ENCODE measurements at regions not wholly inside any gene's neighbourhood (a gene's known extent, or its start where the extent isn't known, plus 50 kb on each side); places are given as distances from the start of the nearest gene placed in this dataset.
"Not testable (repeated sequence)": the region's sequence is repeated elsewhere in the genome, so short reads cannot be mapped to it uniquely, and the experiment has no call there.

DNA sequence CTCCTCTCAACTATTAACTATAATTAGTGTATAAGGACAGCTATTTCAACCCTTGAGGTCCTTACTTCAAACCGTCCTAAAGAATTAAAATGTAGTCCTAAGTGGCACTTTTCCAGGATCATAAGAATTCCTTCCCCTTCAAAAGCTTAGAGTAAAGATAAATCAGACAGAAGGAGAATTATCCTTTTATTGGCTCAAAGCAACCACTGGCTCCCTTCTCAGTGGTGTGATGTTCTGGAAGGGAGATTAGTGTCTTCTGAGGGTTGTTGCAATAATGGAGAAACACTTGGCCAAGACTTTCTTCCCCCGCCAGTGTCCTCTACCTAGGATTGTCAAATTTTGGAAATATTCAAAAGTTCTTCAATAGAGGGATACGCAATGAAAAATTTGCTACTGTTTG is 89.1 kb upstream of the PLEKHG1 start:
- no peak overlapping the region for H3K27ac Mint-ChIP-seq
- peaks cover 0 to 4% of the 10 kb centered on the region in 2 donors for H3K9me3 Mint-ChIP-seq
- ATAC-seq (replicated peaks) (no peak), DNase-seq (no peak)
- H3K27me3 Mint-ChIP-seq: peaks cover 3 to 7% of the 10 kb centered on the region in 2 donors
- no peaks in the 10 kb centered on the region for H3K36me3 Mint-ChIP-seq
- H3K4me1 Mint-ChIP-seq: no peaks in the 10 kb centered on the region
- no peak overlapping the region for H3K4me3 Mint-ChIP-seq

DNA sequence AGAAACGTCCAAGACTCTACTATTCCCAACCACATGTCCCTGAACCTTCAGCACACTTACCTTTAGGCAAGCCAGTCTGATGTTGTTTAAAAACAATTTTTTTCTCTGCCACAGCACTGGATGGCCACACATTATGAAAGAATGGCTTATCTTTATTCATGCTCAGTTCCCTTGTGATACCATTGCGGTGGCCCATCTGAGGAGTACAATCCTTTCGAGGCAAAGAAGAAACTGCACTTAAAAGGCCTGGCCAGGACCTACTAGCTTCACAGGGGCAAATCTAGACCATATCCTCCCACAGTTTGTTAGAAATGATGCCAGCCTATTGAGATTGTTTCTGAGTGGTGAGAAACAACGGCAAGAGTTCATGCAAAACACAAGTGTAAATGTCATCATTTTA is 88.4 kb upstream of the PLEKHG1 start:
- no peaks in the 10 kb centered on the region for H3K4me1 Mint-ChIP-seq
- peaks cover 0 to 4% of the 10 kb centered on the region in 2 donors for H3K9me3 Mint-ChIP-seq
- peak in 1 of 2 donors; percentile 60 for ATAC-seq (replicated peaks)
- peaks cover 0 to 7% of the 10 kb centered on the region in 2 donors for H3K27me3 Mint-ChIP-seq
- no peak overlapping the region for H3K4me3 Mint-ChIP-seq
- H3K27ac Mint-ChIP-seq: no peak overlapping the region
- DNase-seq: no peak
- H3K36me3 Mint-ChIP-seq: no peaks in the 10 kb centered on the region

DNA sequence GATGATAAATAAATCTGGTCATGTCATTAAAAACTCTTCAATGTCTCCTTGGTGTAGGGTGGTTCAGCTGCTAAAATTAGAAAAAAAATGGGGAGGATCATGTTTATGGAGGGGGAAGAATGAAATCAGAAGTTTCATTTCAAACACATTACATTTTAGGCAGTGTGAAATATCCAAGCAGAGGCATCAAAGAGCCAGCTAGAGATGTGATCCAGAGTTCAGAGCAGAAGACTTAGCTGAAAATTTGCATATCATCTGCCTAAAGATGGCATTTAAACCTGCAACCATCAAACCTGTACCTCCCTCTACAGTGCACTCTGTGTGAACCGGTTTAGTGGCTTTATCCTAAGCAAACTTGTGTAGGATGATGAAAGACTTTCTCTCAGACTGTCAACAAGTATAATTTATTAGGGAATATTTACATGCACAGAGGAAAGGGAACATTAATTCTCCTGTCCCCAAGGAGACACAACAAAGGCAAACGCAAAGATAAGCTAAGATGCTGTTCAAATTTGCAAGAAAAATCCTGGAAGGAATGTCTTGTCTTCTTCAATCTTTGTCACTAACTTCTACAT is 84.8 kb upstream of the PLEKHG1 start:
- peaks cover 0 to 2% of the 10 kb centered on the region in 2 donors for H3K4me1 Mint-ChIP-seq
- ATAC-seq (replicated peaks) (no peak), DNase-seq (no peak)
- peaks cover 0 to 2% of the 10 kb centered on the region in 2 donors for H3K9me3 Mint-ChIP-seq
- H3K36me3 Mint-ChIP-seq: no peaks in the 10 kb centered on the region
- H3K4me3 Mint-ChIP-seq: no peak overlapping the region
- peaks cover 5 to 7% of the 10 kb centered on the region in 2 donors for H3K27me3 Mint-ChIP-seq
- no peak overlapping the region for H3K27ac Mint-ChIP-seq

DNA sequence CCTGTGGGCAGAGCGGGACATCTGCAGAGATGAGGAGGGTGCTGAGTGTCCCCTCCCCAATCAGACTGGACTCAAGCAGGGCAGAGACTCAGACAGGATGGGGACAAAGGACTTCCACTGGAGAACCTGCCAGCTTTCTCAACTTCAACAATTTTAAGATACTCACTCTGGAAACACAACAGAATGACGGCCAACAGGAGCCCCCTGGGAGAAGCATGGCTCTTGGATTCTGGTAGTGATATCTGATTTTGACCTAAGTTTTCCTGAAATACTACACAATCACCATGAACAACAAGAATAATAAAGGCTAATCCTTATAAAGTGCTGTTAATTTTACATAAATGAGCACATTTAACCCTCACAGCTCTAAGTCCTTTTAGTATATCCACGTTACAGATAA is 83.5 kb upstream of the PLEKHG1 start:
- H3K27ac Mint-ChIP-seq: no peak overlapping the region
- DNase-seq (no peak), ATAC-seq (replicated peaks) (no peak)
- peaks cover 0 to 4% of the 10 kb centered on the region in 2 donors for H3K4me1 Mint-ChIP-seq
- H3K9me3 Mint-ChIP-seq: peaks cover 0 to 2% of the 10 kb centered on the region in 2 donors
- peaks cover 6 to 7% of the 10 kb centered on the region in 2 donors for H3K27me3 Mint-ChIP-seq
- H3K36me3 Mint-ChIP-seq: no peaks in the 10 kb centered on the region
- no peak overlapping the region for H3K4me3 Mint-ChIP-seq

DNA sequence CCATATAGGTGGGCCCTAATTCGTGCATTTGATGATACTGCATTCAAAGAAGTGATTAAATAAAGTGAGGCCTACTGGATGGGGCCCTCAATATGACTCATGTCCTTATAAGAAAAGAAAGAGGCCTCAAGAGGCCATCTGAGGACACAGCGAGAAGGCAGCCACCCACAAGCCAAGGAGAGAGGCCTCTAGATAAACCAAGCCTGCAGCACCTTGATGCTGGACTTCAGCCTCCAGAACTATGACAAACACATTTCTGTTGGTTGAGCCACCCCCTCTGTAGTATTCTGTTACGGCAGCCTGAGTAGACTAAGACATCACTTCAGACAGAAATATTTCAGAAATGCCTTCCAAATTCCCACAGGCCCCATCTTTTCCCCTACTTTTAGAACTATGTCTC is 82.5 kb upstream of the PLEKHG1 start:
- Mint-ChIP-seq H3K36me3 (no peaks in the 10 kb centered on the region), H3K27me3 (peaks cover 3 to 6% of the 10 kb centered on the region in 2 donors), H3K9me3 (peaks cover 0 to 2% of the 10 kb centered on the region in 2 donors), H3K4me3 (no peak overlapping the region), H3K4me1 (peaks cover 0 to 4% of the 10 kb centered on the region in 2 donors), H3K27ac (no peak overlapping the region)
- no peak for DNase-seq
- no peak for ATAC-seq (replicated peaks)

DNA sequence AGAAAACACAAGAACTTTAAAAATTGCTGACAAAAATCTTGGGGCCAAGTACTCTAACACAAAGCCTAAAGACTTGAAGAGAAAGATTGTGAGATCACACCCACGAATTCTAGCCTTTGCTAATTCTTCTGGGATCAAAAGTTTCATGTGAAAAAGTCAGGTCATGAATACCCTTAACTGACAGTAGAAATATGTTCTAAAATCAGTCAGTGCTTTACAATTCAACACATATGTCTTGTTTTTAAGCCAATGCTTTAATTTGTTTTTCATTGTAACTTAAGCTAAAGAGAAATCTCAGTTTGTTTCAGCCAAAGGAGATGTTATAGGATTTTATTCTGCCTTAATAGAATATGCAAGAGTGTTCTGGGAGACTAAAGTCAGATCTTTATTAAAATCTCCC is 78.2 kb upstream of the PLEKHG1 start:
- H3K36me3 Mint-ChIP-seq: no peaks in the 10 kb centered on the region
- peaks cover 0 to 4% of the 10 kb centered on the region in 2 donors for H3K4me1 Mint-ChIP-seq
- H3K4me3 Mint-ChIP-seq: no peak overlapping the region
- ATAC-seq (replicated peaks) (no peak), DNase-seq (no peak)
- H3K27me3 Mint-ChIP-seq: peaks cover 12 to 21% of the 10 kb centered on the region in 2 donors
- no peaks in the 10 kb centered on the region for H3K9me3 Mint-ChIP-seq
- H3K27ac Mint-ChIP-seq: no peak overlapping the region

DNA sequence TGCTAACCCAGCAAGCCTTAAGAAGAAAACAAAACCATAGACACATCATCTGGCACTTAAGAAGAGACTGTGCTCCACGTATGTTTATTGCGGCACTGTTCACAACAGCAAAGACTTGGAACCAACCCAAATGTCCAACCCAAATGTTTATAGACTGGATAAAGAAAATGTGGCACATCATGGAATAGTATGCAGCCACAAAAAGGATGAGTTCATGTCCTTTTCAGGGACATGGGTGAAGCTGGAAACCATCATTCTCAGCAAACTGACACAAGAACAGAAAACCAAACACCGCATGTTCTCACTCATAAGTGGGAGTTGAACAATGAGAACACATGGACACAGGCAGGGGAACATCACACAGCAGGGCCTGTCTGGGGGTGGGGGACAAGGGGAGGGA is 76.5 kb upstream of the PLEKHG1 start:
- not testable (repeated sequence) for H3K4me3 Mint-ChIP-seq, H3K9me3 Mint-ChIP-seq

DNA sequence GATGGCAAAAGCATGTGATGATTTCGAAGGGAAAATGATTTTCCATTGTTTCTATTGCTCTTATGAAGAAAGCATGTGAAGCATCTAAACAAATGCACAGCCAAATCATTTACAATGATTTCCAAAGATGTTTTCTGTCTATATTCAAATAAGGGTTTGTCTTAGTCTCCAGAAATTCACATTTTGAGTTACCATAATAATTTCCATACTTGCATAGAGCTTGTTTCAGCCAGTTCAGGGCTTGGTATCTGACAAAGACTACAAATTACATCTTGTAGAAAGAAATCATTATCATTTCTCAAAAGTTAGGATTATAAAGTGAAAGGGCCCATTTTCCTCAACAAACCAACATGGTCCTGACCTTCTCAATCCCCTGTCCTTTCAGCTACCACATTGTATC is 74.4 kb upstream of the PLEKHG1 start:
- Mint-ChIP-seq H3K27me3 (peaks cover 12 to 15% of the 10 kb centered on the region in 2 donors), H3K36me3 (no peaks in the 10 kb centered on the region), H3K4me3 (no peak overlapping the region), H3K27ac (no peak overlapping the region), H3K4me1 (peaks cover 10 to 15% of the 10 kb centered on the region in 2 donors), H3K9me3 (no peaks in the 10 kb centered on the region)
- ATAC-seq (replicated peaks) (no peak), DNase-seq (no peak)

More for the DNA sequence above, 76.5 kb upstream of the PLEKHG1 start:
- H3K27ac Mint-ChIP-seq; ATAC-seq (replicated peaks); DNase-seq; H3K36me3 Mint-ChIP-seq; H3K4me1 Mint-ChIP-seq: not testable (repeated sequence)
- H3K27me3 Mint-ChIP-seq: peaks cover 12 to 21% of the 10 kb centered on the region in 2 donors

DNA sequence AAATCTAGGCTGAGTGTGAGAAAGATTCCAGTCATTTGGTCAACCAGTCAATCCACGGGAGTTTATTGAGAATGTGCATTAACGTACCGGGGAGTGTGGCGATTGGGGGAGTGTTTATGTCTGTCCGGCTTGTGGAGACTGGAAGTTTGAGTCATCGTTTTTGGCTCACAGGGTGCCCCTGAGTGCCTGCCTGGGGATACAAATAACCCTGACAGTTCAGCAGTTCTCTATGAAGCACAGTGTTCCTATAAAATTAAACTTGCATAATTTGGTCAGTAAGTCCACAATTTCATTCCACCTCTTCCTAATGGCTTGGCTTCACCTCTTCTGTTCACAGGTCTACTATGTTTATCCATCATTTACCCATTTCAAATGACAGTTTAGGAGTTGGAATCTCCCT is 72.6 kb upstream of the PLEKHG1 start:
- H3K4me3 Mint-ChIP-seq: no peak overlapping the region
- H3K4me1 Mint-ChIP-seq: peaks cover 9 to 15% of the 10 kb centered on the region in 2 donors
- H3K9me3 Mint-ChIP-seq: no peaks in the 10 kb centered on the region
- no peak for DNase-seq
- no peak for ATAC-seq (replicated peaks)
- peaks cover 12 to 15% of the 10 kb centered on the region in 2 donors for H3K27me3 Mint-ChIP-seq
- no peak overlapping the region for H3K27ac Mint-ChIP-seq
- H3K36me3 Mint-ChIP-seq: no peaks in the 10 kb centered on the region

DNA sequence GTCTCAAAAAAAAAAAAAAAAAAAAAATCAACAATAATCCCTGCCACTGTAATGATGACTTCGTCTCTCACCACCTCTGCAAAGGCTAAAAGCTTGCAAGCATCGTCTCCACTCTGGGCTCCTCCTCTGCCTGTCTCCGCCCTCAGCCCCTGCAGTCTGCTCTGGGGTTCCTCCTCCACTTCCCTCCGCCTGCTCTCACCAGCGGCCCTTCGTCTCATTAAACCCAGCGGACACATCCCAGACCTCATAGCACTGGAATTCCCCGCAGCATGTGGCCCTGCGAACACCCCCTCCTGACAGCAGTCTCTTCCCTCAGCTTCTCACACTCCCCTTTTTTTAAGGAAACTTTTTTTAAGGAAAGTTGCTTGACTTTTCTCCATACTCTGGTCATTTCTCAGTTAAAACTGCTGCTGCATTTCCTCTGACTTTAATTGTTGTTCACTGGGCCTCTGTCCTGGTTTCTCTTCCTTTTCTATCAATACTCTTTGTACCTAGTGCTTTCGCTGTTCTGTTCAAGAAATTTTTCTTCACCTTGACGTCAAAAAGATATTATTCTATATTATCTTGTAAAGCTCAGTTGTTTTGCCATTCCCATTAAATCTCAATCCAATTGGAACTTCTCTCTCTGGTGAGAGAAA is 70.9 kb upstream of the PLEKHG1 start:
- peak overlapping the region; percentile 22 to 63 for H3K4me3 Mint-ChIP-seq
- peak; percentile 90 to 95 for ATAC-seq (replicated peaks)

DNA sequence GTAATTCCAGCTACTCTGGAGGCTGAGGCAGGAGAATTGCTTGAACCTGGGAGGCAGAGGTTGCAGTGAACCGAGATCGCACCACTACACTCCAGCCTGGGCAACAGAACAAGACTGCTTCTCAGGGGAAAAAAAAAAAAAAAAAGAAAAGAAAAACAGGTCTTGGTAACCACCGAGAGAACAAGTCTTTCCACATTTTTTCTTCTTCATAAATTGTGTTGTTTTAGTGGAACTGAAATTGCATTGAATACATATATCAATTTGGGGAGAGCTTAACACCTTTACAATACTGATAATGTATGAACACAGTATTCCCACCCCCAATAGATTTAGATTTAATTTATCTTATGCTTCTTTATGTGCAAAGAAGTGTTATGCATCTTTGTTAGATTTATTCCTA is 70.0 kb upstream of the PLEKHG1 start:
- ATAC-seq (replicated peaks): no peak
- Mint-ChIP-seq H3K9me3 (no peaks in the 10 kb centered on the region), H3K4me3 (no peak overlapping the region), H3K27ac (no peak overlapping the region), H3K4me1 (peaks cover 9 to 15% of the 10 kb centered on the region in 2 donors), H3K27me3 (peaks cover 7 to 10% of the 10 kb centered on the region in 2 donors), H3K36me3 (no peaks in the 10 kb centered on the region)
- no peak for DNase-seq

More for the DNA sequence above, 70.9 kb upstream of the PLEKHG1 start:
- Mint-ChIP-seq H3K27me3 (peaks cover 11 to 15% of the 10 kb centered on the region in 2 donors), H3K4me1 (peaks cover 9 to 15% of the 10 kb centered on the region in 2 donors), H3K9me3 (no peaks in the 10 kb centered on the region), H3K36me3 (no peaks in the 10 kb centered on the region), H3K27ac (peak overlapping the region; percentile 72)
- peak; percentile 1 for DNase-seq

DNA sequence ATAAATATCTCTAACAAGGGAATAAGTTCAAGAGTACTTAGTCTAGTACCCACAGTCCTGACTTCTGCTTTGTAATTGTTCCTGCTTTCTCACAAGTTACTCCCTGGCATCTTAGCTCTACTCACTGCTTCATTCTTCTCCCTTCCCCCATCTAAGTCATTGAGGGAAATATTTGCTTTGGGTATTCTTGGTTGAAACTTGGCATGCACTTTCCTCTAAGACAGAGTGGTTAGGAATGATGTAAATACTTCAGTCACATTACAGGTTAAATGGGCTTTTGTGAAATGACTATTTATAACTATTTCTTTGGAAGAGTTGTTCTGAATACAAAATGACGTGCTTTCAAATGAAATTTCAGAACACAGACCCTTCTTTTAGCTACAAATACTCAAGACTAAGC is 67.7 kb upstream of the PLEKHG1 start:
- Mint-ChIP-seq H3K27ac (no peak overlapping the region), H3K4me3 (no peak overlapping the region), H3K36me3 (no peaks in the 10 kb centered on the region), H3K9me3 (no peaks in the 10 kb centered on the region), H3K27me3 (peaks cover 0 to 7% of the 10 kb centered on the region in 2 donors), H3K4me1 (peaks cover 9 to 15% of the 10 kb centered on the region in 2 donors)
- ATAC-seq (replicated peaks) (no peak), DNase-seq (no peak)

DNA sequence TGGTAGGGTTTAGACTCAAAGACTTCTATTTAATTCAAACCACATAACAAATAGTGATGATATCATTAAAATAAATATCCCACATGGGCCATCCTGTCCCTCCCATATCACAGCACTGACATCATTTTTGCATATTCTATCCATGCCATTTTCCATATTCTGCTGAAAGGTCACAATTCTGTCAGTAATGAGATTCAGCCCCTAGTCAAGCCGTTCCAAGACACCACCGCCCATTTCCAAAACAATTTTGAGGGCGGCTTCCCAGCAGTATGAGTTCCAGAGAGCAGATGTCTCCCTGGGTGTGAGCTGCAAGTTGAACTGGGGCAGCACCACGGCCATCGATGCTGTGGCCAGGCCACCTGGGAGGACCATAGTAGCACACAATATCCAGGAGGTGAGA is 65.1 kb upstream of the PLEKHG1 start:
- H3K27ac Mint-ChIP-seq: no peak overlapping the region
- peaks cover 3 to 24% of the 10 kb centered on the region in 2 donors for H3K27me3 Mint-ChIP-seq
- ATAC-seq (replicated peaks): no peak
- H3K4me3 Mint-ChIP-seq: no peak overlapping the region
- no peaks in the 10 kb centered on the region for H3K4me1 Mint-ChIP-seq
- no peak for DNase-seq
- H3K36me3 Mint-ChIP-seq: peaks cover 0 to 3% of the 10 kb centered on the region in 2 donors
- peaks cover 0 to 5% of the 10 kb centered on the region in 2 donors for H3K9me3 Mint-ChIP-seq

DNA sequence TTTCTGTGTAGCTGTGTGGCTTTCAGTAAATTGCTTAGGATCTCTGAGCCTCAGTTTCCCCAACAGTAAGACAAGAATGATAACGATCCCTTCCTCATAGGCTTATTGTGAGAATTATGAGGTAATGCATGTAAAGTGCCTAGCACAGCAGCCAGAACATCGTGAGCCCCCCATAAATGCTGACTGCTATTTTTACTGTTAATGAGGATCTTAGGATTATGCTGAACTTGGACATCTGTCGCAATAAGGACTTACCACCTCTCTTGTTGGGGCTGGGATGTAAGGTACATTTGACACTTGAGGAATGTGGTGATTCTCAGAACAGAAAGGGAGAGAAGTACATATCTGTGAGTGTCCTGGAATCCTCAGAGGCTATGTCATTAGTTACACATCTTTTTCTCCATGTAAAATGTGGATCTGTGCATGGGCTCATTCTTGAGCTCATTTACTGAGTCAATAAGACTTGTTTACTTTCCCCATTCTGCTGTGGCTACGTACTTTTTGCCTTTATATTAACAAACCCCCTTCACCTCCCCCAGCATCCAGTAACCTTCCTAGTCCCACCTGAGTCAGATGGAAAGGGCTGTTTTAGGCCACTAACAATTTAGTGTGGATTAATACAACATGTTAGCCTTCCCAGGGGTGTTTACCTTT is 64.4 kb upstream of the PLEKHG1 start:
- no peak for DNase-seq

DNA sequence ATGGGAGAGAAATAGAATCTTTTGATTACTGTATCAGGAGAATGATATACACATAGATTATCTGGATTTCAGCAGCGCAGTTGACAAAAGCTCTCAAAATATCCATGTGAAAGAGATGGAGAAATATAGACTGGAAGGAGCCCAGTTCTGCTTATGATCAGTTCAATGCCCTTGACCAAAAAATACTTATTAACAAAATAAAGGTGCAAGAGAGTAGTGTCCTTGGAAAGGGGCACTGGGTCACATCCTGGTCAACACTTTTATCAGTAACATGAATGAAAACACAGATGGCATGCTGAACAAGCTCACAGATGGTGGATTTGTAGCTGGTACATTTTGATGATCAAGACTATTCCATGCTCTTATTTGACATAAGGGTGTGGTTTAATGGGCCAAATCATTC is 63.9 kb upstream of the PLEKHG1 start:
- H3K4me3 Mint-ChIP-seq: no peak overlapping the region
- peaks cover 0 to 5% of the 10 kb centered on the region in 2 donors for H3K9me3 Mint-ChIP-seq
- no peak for ATAC-seq (replicated peaks)
- no peak for DNase-seq
- peaks cover 0 to 3% of the 10 kb centered on the region in 2 donors for H3K36me3 Mint-ChIP-seq
- H3K27ac Mint-ChIP-seq: no peak overlapping the region
- peaks cover 8 to 36% of the 10 kb centered on the region in 2 donors for H3K27me3 Mint-ChIP-seq
- no peaks in the 10 kb centered on the region for H3K4me1 Mint-ChIP-seq

More for the DNA sequence above, 64.4 kb upstream of the PLEKHG1 start:
- Mint-ChIP-seq H3K27me3 (peaks cover 8 to 31% of the 10 kb centered on the region in 2 donors), H3K4me3 (no peak overlapping the region), H3K27ac (no peak overlapping the region), H3K4me1 (no peaks in the 10 kb centered on the region), H3K36me3 (peaks cover 0 to 3% of the 10 kb centered on the region in 2 donors), H3K9me3 (peaks cover 0 to 5% of the 10 kb centered on the region in 2 donors)
- no peak for ATAC-seq (replicated peaks)

Measured in stimulated activated naive B cell treated with anti-CD40 and anti-IgM and Interleukin-4, amounts not matched to agents 10 μg/mL and 1 μg/mL and 100 μg/mL, for 72 hours (primary cell).